GM10248 (cell line): ENCODE measurements at regions not wholly inside any gene's neighbourhood (a gene's known extent, or its start where the extent isn't known, plus 50 kb on each side); places are given as distances from the start of the nearest gene placed in this dataset.

ENCODE experiments used
- CTCF ChIA-PET: fragments of 300-600 bp; sonication (Branson Sonifier 250); formaldehyde crosslinking; extraction: SDS; loops from one replicate; lab custom pipeline; 2021; ENCODE audit warnings: antibody characterized with exemption; lab: Yijun Ruan, JAX
- POLR2A ChIA-PET: fragments of 350-650 bp; sonication (Branson Sonifier 250); formaldehyde crosslinking; extraction: SDS; loops from one replicate; lab custom pipeline; 2020; ENCODE audit warnings: antibody characterized with exemption; lab: Yijun Ruan, JAX
- DNase-seq: peaks from one replicate; pipeline ENCODE4 v3.0.0; 2012; ENCODE audit errors: extremely low spot score
- TF ChIP-seq, protein P1 (sequence below): IDR thresholded peaks from 2 replicates; pipeline ENCODE4 v1.5.1; 2012; ENCODE audit warnings: mild to moderate bottlenecking, low read depth; ENCODE audit errors: extremely low read depth, missing control alignments, control extremely low read depth

DNA sequence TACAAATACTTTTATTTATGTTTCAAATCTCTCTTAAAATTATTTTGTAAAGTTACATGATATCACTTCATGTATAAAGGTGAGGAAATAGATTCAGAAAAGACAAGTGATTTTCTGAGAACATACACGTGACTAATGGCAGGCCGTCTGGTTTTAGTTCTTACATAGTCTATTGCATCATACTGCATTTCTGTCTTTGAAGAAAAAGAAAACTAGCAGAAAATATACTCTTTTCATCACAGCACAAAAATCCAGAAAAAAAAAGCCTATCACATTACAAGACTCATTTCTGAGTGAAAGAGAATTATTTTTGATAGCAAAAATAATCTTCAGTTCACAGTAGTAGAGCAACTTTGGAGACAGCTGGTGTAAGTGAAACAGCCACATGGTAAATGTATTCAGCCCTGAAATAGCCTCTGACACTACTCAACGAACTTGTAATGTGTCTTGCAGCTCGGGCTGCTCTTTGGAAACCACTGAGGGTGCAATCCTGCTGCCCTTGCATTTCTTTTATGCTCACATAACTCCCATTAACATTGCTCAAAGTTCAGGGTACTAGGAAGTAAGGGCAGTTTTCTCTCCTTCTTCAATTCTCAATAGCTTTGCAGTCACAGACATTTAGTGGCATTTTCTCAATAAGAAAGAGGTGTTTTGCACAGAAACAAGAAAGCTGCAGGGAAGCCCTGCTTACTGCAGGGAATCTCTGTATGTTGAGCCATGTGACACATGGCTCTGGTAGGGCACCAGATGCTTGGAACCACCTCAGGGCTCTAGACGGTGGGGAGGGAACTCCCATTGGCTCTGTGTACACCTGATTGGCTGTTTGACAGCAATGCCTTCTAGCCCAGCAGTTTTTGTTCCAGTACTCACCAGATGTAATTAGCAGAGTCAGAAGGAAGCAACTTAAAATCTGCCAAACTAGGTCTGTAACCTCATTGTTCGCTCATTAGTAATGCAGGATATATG lies 845.3 kb upstream of the PTPRD start:
- TF ChIP-seq, protein P1, sequence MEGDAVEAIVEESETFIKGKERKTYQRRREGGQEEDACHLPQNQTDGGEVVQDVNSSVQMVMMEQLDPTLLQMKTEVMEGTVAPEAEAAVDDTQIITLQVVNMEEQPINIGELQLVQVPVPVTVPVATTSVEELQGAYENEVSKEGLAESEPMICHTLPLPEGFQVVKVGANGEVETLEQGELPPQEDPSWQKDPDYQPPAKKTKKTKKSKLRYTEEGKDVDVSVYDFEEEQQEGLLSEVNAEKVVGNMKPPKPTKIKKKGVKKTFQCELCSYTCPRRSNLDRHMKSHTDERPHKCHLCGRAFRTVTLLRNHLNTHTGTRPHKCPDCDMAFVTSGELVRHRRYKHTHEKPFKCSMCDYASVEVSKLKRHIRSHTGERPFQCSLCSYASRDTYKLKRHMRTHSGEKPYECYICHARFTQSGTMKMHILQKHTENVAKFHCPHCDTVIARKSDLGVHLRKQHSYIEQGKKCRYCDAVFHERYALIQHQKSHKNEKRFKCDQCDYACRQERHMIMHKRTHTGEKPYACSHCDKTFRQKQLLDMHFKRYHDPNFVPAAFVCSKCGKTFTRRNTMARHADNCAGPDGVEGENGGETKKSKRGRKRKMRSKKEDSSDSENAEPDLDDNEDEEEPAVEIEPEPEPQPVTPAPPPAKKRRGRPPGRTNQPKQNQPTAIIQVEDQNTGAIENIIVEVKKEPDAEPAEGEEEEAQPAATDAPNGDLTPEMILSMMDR = no peak
- ChIA-PET POLR2A (no interaction called here), CTCF (no interaction called here)
- DNase-seq = no peak

DNA sequence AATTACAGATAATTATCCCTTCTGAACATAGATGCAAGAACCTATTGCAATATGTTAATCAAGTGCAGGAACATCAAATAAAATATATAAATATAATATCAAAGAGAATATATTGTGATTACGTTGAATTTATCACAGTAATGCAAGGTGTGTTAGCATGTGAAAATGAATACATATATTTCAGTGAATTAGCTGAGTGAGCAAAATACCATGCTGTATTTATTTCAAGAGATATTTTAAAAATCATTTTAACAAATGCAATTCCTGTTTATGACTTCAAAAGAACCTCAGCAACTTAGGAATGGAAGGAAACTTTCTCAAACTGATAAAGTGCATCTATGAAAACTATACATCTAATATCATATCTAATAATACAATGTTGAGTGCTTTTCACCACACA lies 856.9 kb upstream of the PTPRD start:
- no peak for DNase-seq
- ChIA-PET CTCF (interaction anchor here (1.1 kb wide), 1 partner anchor 23 kb away, joined by 3 read pairs; no protein-coding TSS in a partner anchor), POLR2A (no interaction called here)
- TF ChIP-seq, protein P1 = no peak

DNA sequence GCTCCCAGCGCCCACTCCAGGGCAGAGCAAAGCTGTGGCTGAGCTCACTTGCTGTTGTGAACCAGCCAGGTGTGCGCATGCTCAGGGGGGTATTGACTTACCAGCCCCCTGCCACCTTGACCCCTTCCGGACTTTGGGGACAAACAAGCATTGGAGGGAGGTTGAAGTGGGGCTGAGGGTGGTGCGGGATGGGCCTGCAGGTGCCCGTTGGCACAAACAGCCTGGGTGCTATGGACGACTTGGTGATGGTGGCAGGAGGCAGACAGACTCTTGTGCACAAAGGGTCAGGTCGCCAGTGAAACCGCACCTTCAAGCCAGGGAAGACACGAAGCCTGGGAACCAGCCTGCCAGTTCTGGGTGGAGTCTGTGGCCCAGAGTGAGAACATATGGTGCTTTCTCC lies 858.5 kb upstream of the PTPRD start:
- ChIA-PET POLR2A (no interaction called here), CTCF (interaction anchor here (1.3 kb wide), 1 partner anchor 22 kb away, joined by 3 read pairs; no protein-coding TSS in a partner anchor)
- no peak for DNase-seq
- TF ChIP-seq, protein P1 = no peak

DNA sequence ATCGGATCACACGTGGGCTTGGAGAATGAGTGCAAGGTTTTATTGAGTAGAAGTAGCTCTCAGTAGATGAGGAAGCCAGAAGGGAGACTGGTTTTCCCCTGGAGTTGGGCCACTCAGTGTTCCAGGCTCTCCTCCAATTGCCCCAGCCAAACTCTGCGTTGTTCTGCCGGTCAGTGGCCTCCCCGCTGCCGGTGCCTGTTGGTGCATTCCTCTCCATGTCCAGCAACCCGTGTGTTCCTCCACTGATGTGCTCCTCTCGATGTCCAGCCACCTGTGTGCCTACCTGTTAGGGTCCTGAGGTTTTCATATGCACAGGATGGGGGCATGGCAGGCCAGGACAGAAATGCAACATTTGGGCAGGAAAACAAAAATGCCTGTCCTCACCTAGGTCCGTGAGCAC lies 888.0 kb upstream of the PTPRD start:
- CTCF ChIA-PET = no interaction called here
- DNase-seq = no peak
- TF ChIP-seq, protein P1 = no peak
- POLR2A ChIA-PET = no interaction called here

DNA sequence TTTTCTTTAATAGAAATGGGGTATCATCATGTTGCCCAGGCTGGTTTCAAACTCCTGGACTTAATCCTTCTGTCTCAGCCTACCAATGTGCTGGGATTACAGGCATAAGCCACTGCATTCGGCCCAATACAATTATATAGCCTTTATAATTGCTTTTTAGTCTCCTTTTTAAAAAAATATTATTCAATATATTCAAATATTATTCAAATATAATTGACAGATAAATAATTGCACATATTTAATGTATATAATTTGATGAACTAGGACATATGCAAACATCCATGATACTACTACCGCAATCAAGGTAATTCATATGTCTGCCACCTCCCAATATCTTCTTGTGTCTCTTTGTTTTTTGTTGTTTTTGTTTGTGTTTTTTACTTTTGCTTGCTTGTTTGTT lies 894.2 kb upstream of the PTPRD start:
- DNase-seq = no peak
- ChIA-PET POLR2A (no interaction called here), CTCF (no interaction called here)
- TF ChIP-seq, protein P1 = no peak

DNA sequence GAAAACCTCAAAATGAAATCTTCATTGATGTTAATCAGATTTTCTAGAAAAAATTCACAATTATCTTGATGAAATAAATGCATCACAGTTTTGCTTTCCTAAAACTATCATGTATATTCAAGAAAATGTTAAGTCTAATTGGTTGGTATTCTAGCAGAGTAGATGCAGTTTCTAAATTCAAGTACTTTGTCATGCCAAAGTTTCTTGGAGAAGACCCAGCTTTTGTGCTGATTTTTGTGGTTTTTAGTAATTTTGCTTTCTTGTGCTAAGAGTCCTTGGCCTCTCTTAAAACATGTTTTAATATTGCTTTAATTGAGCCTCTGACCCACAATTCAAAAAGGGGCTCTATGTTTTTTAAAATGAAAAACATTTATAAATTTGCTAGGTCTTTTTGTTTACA lies 924.8 kb upstream of the PTPRD start:
- ChIA-PET CTCF (no interaction called here), POLR2A (no interaction called here)
- DNase-seq = no peak
- TF ChIP-seq, protein P1 = no peak
